ENCODE measurements at regions not wholly inside any gene's neighbourhood (a gene's known extent, or its start where the extent isn't known, plus 50 kb on each side); places are given as distances from the start of the nearest gene placed in this dataset.

DNA sequence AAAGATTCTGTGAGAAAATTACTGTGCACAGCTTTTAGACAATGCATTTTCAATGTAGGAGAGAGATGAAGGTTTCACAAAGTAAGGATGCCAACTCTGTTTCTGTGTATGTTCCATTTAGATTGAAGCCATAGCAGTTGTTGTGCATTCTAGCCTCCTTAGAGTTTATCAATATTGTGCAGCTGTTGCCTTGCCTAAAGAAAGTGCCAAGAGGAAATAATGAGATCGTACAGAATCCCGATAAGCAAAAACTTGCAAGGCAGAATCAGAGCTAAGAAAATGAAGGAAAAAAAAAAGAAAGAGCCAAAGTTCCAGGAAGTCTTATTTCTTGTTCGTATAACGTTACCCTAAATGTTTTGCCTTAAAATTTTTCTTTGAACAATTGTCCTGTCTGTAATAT, 965.0 kb downstream of the DCDC2C start:
- no peak for TF ChIP-seq ZNF777 (tag by site-specific recombination; IDR thresholded peaks at IDR 0.05; ENCODE audit: borderline replicate concordance)
- no peak for TF ChIP-seq KLF16 (tag by site-specific recombination; IDR thresholded peaks at IDR 0.05)
- TF ChIP-seq SETDB1 (IDR thresholded peaks at IDR 0.05; ENCODE audit: insufficient read length, low read length): no peak
- TF ChIP-seq, protein P1, sequence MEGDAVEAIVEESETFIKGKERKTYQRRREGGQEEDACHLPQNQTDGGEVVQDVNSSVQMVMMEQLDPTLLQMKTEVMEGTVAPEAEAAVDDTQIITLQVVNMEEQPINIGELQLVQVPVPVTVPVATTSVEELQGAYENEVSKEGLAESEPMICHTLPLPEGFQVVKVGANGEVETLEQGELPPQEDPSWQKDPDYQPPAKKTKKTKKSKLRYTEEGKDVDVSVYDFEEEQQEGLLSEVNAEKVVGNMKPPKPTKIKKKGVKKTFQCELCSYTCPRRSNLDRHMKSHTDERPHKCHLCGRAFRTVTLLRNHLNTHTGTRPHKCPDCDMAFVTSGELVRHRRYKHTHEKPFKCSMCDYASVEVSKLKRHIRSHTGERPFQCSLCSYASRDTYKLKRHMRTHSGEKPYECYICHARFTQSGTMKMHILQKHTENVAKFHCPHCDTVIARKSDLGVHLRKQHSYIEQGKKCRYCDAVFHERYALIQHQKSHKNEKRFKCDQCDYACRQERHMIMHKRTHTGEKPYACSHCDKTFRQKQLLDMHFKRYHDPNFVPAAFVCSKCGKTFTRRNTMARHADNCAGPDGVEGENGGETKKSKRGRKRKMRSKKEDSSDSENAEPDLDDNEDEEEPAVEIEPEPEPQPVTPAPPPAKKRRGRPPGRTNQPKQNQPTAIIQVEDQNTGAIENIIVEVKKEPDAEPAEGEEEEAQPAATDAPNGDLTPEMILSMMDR (tag by site-specific recombination; IDR thresholded peaks at IDR 0.05): no peak
- TF ChIP-seq, protein P2, sequence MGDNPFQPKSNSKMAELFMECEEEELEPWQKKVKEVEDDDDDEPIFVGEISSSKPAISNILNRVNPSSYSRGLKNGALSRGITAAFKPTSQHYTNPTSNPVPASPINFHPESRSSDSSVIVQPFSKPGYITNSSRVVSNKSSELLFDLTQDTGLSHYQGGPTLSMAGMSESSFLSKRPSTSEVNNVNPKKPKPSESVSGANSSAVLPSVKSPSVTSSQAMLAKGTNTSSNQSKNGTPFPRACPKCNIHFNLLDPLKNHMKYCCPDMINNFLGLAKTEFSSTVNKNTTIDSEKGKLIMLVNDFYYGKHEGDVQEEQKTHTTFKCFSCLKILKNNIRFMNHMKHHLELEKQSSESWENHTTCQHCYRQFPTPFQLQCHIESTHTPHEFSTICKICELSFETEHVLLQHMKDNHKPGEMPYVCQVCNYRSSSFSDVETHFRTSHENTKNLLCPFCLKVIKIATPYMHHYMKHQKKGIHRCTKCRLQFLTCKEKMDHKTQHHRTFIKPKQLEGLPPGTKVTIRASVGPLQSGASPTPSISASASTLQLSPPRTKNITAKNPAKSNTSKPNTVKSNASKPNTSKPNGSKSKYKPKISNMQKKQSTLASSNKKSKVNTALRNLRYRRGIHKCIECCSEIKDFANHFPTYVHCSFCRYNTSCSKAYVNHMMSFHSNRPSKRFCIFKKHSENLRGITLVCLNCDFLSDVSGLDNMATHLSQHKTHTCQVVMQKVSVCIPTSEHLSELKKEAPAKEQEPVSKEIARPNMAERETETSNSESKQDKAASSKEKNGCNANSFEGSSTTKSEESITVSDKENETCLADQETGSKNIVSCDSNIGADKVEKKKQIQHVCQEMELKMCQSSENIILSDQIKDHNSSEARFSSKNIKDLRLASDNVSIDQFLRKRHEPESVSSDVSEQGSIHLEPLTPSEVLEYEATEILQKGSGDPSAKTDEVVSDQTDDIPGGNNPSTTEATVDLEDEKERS (tag by site-specific recombination; IDR thresholded peaks at IDR 0.05): no peak
- TF ChIP-seq ZNF530 (tag by site-specific recombination; IDR thresholded peaks at IDR 0.05; ENCODE audit: low read depth): no peak
- TF ChIP-seq OSR2 (tag by site-specific recombination; IDR thresholded peaks at IDR 0.05): no peak
- TF ChIP-seq, protein P3, sequence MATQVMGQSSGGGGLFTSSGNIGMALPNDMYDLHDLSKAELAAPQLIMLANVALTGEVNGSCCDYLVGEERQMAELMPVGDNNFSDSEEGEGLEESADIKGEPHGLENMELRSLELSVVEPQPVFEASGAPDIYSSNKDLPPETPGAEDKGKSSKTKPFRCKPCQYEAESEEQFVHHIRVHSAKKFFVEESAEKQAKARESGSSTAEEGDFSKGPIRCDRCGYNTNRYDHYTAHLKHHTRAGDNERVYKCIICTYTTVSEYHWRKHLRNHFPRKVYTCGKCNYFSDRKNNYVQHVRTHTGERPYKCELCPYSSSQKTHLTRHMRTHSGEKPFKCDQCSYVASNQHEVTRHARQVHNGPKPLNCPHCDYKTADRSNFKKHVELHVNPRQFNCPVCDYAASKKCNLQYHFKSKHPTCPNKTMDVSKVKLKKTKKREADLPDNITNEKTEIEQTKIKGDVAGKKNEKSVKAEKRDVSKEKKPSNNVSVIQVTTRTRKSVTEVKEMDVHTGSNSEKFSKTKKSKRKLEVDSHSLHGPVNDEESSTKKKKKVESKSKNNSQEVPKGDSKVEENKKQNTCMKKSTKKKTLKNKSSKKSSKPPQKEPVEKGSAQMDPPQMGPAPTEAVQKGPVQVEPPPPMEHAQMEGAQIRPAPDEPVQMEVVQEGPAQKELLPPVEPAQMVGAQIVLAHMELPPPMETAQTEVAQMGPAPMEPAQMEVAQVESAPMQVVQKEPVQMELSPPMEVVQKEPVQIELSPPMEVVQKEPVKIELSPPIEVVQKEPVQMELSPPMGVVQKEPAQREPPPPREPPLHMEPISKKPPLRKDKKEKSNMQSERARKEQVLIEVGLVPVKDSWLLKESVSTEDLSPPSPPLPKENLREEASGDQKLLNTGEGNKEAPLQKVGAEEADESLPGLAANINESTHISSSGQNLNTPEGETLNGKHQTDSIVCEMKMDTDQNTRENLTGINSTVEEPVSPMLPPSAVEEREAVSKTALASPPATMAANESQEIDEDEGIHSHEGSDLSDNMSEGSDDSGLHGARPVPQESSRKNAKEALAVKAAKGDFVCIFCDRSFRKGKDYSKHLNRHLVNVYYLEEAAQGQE (tag by site-specific recombination; IDR thresholded peaks at IDR 0.05): no peak
- TF ChIP-seq ZNF701 (tag by site-specific recombination; IDR thresholded peaks at IDR 0.05): no peak
- no peak for TF ChIP-seq ZNF138 (tag by site-specific recombination; IDR thresholded peaks at IDR 0.05; ENCODE audit: borderline replicate concordance)
- TF ChIP-seq, protein P4, sequence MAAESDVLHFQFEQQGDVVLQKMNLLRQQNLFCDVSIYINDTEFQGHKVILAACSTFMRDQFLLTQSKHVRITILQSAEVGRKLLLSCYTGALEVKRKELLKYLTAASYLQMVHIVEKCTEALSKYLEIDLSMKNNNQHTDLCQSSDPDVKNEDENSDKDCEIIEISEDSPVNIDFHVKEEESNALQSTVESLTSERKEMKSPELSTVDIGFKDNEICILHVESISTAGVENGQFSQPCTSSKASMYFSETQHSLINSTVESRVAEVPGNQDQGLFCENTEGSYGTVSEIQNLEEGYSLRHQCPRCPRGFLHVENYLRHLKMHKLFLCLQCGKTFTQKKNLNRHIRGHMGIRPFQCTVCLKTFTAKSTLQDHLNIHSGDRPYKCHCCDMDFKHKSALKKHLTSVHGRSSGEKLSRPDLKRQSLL (tag by site-specific recombination; IDR thresholded peaks at IDR 0.05): no peak
- TF ChIP-seq ZNF501 (tag by site-specific recombination; IDR thresholded peaks at IDR 0.05): no peak
- TF ChIP-seq, protein P5, sequence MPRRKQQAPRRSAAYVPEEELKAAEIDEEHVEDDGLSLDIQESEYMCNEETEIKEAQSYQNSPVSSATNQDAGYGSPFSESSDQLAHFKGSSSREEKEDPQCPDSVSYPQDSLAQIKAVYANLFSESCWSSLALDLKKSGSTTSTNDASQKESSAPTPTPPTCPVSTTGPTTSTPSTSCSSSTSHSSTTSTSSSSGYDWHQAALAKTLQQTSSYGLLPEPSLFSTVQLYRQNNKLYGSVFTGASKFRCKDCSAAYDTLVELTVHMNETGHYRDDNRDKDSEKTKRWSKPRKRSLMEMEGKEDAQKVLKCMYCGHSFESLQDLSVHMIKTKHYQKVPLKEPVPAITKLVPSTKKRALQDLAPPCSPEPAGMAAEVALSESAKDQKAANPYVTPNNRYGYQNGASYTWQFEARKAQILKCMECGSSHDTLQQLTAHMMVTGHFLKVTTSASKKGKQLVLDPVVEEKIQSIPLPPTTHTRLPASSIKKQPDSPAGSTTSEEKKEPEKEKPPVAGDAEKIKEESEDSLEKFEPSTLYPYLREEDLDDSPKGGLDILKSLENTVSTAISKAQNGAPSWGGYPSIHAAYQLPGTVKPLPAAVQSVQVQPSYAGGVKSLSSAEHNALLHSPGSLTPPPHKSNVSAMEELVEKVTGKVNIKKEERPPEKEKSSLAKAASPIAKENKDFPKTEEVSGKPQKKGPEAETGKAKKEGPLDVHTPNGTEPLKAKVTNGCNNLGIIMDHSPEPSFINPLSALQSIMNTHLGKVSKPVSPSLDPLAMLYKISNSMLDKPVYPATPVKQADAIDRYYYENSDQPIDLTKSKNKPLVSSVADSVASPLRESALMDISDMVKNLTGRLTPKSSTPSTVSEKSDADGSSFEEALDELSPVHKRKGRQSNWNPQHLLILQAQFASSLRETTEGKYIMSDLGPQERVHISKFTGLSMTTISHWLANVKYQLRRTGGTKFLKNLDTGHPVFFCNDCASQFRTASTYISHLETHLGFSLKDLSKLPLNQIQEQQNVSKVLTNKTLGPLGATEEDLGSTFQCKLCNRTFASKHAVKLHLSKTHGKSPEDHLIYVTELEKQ (tag by site-specific recombination; IDR thresholded peaks at IDR 0.05; ENCODE audit: borderline replicate concordance): no peak
- TF ChIP-seq YY2 (tag by site-specific recombination; IDR thresholded peaks at IDR 0.05): no peak
